Osteoblast (primary cell): ENCODE measurements at regions not wholly inside any gene's neighbourhood (a gene's known extent, or its start where the extent isn't known, plus 50 kb on each side); places are given as distances from the start of the nearest gene placed in this dataset.

Experiments
- DNase-seq: peaks from one replicate; pipeline ENCODE4 v3.0.0; 2011; ENCODE audit warnings: low spot score, mixed read lengths; ENCODE audit not compliant: insufficient read length; ENCODE audit errors: missing footprints
- H2AFZ ChIP-seq: 2 replicates; pipeline ENCODE4 v1.6.0; 2011; ENCODE audit warnings: mild to moderate bottlenecking, low read length
- H3K27ac ChIP-seq: 2 replicates; pipeline ENCODE4 v1.5.1; 2011; ENCODE audit warnings: mild to moderate bottlenecking, low read depth, low read length, moderate library complexity
- H3K27me3 ChIP-seq: 2 replicates; pipeline ENCODE4 v1.6.0; 2012; ENCODE audit warnings: mild to moderate bottlenecking, control low read depth, inconsistent platforms, low read length, moderate library complexity; ENCODE audit not compliant: insufficient read depth
- H3K36me3 ChIP-seq: 2 replicates; pipeline ENCODE4 v1.5.1; 2011; ENCODE audit warnings: mild to moderate bottlenecking, low read length, control low read depth, moderate library complexity; ENCODE audit not compliant: insufficient read depth
- H3K4me1 ChIP-seq: 2 replicates; pipeline ENCODE4 v1.5.1; 2011; ENCODE audit warnings: mild to moderate bottlenecking, low read length, control low read depth, moderate library complexity; ENCODE audit not compliant: insufficient read depth
- H3K4me2 ChIP-seq: 2 replicates; pipeline ENCODE4 v1.6.0; 2011; ENCODE audit warnings: mild to moderate bottlenecking, low read length; ENCODE audit not compliant: insufficient read depth
- H3K4me3 ChIP-seq: fragments of 200-600 bp; sonication (generic); 3 replicates; pipeline ENCODE4 v1.5.1; 2012; ENCODE audit warnings: mild to moderate bottlenecking, low read length, inconsistent platforms; ENCODE audit not compliant: insufficient read depth
- H3K79me2 ChIP-seq: 2 replicates; pipeline ENCODE4 v1.6.0; 2012; ENCODE audit warnings: mild to moderate bottlenecking, low read length, control low read depth, inconsistent platforms; ENCODE audit not compliant: insufficient read depth
- H3K9me3 ChIP-seq: 2 replicates; pipeline ENCODE4 v1.5.1; 2011; ENCODE audit warnings: low read depth, low read length, control low read depth
- H4K20me1 ChIP-seq: 2 replicates; pipeline ENCODE4 v1.6.0; 2012; ENCODE audit warnings: mild to moderate bottlenecking, low read length, control low read depth; ENCODE audit not compliant: insufficient read depth
- CTCF ChIP-seq: IDR thresholded peaks from 2 replicates; pipeline ENCODE4 v1.5.1; 2011; ENCODE audit warnings: mild to moderate bottlenecking, low read depth, low read length, moderate library complexity; ENCODE audit errors: extremely low read depth

GRCh38 chr10:55378196-55378595 lies 577.2 kb upstream of the PCDH15 start:
- Histone ChIP-seq H3K27me3 (no peaks in the 10 kb centered on the region), H3K4me1 (no peaks in the 10 kb centered on the region), H3K79me2 (no peaks in the 10 kb centered on the region), H3K4me2 (no peak overlapping the region), H3K36me3 (no peaks in the 10 kb centered on the region), H3K27ac (no peak overlapping the region), H3K9me3 (peaks cover 3% of the 10 kb centered on the region), H4K20me1 (no peaks in the 10 kb centered on the region), H2AFZ (no peak overlapping the region), H3K4me3 (no peak overlapping the region)
- DNase-seq: no peak
- TF ChIP-seq CTCF: no peak

- TF ChIP-seq CTCF: no peak
- H3K4me2 ChIP-seq: no peak overlapping the region
- no peaks in the 10 kb centered on the region for H3K4me1 ChIP-seq
- H2AFZ ChIP-seq: no peak overlapping the region
- H3K9me3 ChIP-seq: no peaks in the 10 kb centered on the region
- H3K27ac ChIP-seq: no peak overlapping the region
- no peaks in the 10 kb centered on the region for H3K36me3 ChIP-seq
- no peaks in the 10 kb centered on the region for H4K20me1 ChIP-seq
- H3K4me3 ChIP-seq: no peak overlapping the region
- no peak for DNase-seq
- H3K27me3 ChIP-seq: no peaks in the 10 kb centered on the region
- no peaks in the 10 kb centered on the region for H3K79me2 ChIP-seq
Observed at GRCh38 chr10:55374917-55375316, 573.9 kb upstream of the PCDH15 start.

GRCh38 chr10:55374060-55374459 lies 573.0 kb upstream of the PCDH15 start:
- H3K27me3 ChIP-seq: no peaks in the 10 kb centered on the region

More at GRCh38 chr10:55374060-55374459, 573.0 kb upstream of the PCDH15 start:
- H3K79me2 ChIP-seq: no peaks in the 10 kb centered on the region
- no peak overlapping the region for H2AFZ ChIP-seq
- no peaks in the 10 kb centered on the region for H3K36me3 ChIP-seq
- no peak for TF ChIP-seq CTCF
- DNase-seq: peak; percentile 5
- no peaks in the 10 kb centered on the region for H3K9me3 ChIP-seq
- H3K27ac ChIP-seq: no peak overlapping the region
- H3K4me2 ChIP-seq: no peak overlapping the region
- no peaks in the 10 kb centered on the region for H4K20me1 ChIP-seq
- no peaks in the 10 kb centered on the region for H3K4me1 ChIP-seq
- no peak overlapping the region for H3K4me3 ChIP-seq
